C4-2B (cell line): ENCODE measurements at regions not wholly inside any gene's neighbourhood (a gene's known extent, or its start where the extent isn't known, plus 50 kb on each side); places are given as distances from the start of the nearest gene placed in this dataset.

Experiments used
- CTCF ChIP-seq: fragments of 450-650 bp; conservative IDR thresholded peaks from 2 replicates; pipeline ENCODE4 v1.5.1; 2017; ENCODE audit warnings: mild to moderate bottlenecking
- ZFX ChIP-seq: fragments of 450-650 bp; IDR thresholded peaks from 2 replicates; pipeline ENCODE4 v1.6.1; 2017

- TF ChIP-seq CTCF (no peak), ZFX (no peak)
Measured at GRCh38 chr12:90562671-90563070, 392.3 kb downstream of the CCER1 start.
